Right atrium auricular region (tissue), 2 donors: ENCODE measurements at regions not wholly inside any gene's neighbourhood (a gene's known extent, or its start where the extent isn't known, plus 50 kb on each side); places are given as distances from the start of the nearest gene placed in this dataset.

Experiments
- DNase-seq: peaks from one replicate; pipeline ENCODE4 v3.0.0-alpha.2; 2019; ENCODE audit warnings: low spot score
- H3K27ac ChIP-seq, 2 donors: fragments of 200-600 bp; sonication (generic); 1 replicate in 1 of 2; 2 replicates in 1 of 2; pipeline ENCODE4 v1.5.1; 2016 to 2019
- H3K27me3 ChIP-seq, 2 donors: fragments of 200-600 bp; sonication (generic); one replicate each; pipeline versions ENCODE4 v1.5.1 to v1.6.0; 2017 to 2019
- H3K36me3 ChIP-seq: fragments of 200-600 bp; sonication (generic); one replicate; pipeline ENCODE4 v1.5.1; 2016
- H3K4me1 ChIP-seq, 2 donors: fragments of 200-600 bp; sonication (generic); one replicate each; pipeline versions ENCODE4 v1.5.1 to v1.6.0; 2017 to 2019
- H3K4me3 ChIP-seq, 2 donors: fragments of 200-600 bp; sonication (generic); 1 replicate in 1 of 2; 2 replicates in 1 of 2; pipeline ENCODE4 v1.5.1; 2017 to 2019; ENCODE audit warnings: mild to moderate bottlenecking in 1 of 2, moderate library complexity in 1 of 2
- H3K9me3 ChIP-seq, 2 donors: fragments of 200-600 bp; sonication (generic); one replicate each; pipeline ENCODE4 v1.5.1; 2019
- TF ChIP-seq, protein P1 (sequence below), 2 donors: fragments of 200-600 bp; sonication (generic); IDR thresholded peaks; one replicate each; pipeline ENCODE4 v1.5.1; 2019; ENCODE audit warnings: antibody characterized with exemption in 2 of 2

DNA sequence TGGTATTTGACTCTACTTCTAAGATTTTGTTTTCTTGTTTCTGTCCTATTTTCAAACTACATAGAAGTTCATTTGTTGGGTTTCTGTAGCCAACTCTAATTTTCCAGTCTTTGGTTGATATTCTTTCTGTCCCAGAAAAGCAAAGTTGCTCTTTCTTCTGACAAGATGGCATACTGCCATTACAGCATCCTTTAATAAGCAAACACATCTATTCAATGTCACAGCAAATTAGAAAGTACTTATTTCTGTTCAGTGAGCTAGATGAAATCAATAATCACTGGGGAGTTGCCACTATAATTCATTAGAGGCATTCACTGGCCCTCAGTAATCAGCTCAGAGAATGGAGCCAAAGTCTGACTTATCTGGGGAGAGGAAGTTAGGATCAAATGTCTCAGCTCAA, 1258.0 kb upstream of the IGFBP7 start:
- H3K27ac ChIP-seq, result no peak overlapping the region
- no peak for DNase-seq
- H3K4me3 ChIP-seq, result no peak overlapping the region
- no peaks in the 10 kb centered on the region for H3K36me3 ChIP-seq
- H3K4me1 ChIP-seq, result no peaks in the 10 kb centered on the region
- H3K9me3 ChIP-seq, result no peaks in the 10 kb centered on the region
- TF ChIP-seq, protein P1, sequence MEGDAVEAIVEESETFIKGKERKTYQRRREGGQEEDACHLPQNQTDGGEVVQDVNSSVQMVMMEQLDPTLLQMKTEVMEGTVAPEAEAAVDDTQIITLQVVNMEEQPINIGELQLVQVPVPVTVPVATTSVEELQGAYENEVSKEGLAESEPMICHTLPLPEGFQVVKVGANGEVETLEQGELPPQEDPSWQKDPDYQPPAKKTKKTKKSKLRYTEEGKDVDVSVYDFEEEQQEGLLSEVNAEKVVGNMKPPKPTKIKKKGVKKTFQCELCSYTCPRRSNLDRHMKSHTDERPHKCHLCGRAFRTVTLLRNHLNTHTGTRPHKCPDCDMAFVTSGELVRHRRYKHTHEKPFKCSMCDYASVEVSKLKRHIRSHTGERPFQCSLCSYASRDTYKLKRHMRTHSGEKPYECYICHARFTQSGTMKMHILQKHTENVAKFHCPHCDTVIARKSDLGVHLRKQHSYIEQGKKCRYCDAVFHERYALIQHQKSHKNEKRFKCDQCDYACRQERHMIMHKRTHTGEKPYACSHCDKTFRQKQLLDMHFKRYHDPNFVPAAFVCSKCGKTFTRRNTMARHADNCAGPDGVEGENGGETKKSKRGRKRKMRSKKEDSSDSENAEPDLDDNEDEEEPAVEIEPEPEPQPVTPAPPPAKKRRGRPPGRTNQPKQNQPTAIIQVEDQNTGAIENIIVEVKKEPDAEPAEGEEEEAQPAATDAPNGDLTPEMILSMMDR (IDR thresholded peaks at IDR 0.05), result no peak
- H3K27me3 ChIP-seq, result no peaks in the 10 kb centered on the region

DNA sequence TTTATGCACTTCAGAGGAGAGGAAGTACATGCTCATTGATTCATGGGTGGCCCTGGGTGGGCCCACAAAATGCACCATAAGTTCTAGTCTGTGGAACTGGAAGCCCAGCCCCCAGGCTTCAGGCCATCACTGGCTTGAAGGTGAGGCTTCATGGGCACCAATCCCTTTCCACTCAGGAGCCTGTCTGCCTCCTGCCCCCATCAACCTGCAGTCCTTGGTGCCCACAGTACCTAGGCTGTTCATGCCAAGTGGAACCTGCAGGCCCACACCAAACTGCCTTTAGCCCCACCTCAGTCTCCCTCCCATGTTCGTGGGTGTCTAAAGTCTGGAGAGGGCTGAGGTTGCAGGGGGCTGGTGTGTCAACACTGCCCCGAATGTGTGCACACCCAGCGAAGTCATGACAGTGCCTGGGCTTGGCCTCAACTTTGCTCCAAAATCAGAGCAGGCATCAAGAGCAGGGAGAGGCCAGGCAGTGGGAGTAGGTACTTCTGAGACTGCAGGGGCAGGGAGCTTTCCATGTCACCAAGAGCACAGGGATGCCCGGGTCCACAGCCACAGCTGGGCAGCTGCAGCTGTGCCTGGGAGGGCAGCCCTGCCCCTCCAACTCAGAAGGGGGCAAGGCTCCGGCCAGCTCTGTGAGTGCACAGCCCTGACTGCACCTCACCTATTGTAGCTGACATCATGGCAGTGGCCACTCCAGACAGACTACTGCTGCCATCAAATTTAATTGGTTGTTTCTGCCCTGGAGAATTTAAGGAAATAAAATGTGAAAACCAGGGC, 1250.4 kb upstream of the IGFBP7 start:
- Histone ChIP-seq H3K36me3 (no peaks in the 10 kb centered on the region), H3K27me3 (no peaks in the 10 kb centered on the region), H3K9me3 (no peaks in the 10 kb centered on the region), H3K27ac (no peak overlapping the region), H3K4me3 (no peak overlapping the region), H3K4me1 (no peaks in the 10 kb centered on the region)
- TF ChIP-seq, protein P1 (IDR thresholded peaks at IDR 0.05), result no peak
- DNase-seq, result no peak

DNA sequence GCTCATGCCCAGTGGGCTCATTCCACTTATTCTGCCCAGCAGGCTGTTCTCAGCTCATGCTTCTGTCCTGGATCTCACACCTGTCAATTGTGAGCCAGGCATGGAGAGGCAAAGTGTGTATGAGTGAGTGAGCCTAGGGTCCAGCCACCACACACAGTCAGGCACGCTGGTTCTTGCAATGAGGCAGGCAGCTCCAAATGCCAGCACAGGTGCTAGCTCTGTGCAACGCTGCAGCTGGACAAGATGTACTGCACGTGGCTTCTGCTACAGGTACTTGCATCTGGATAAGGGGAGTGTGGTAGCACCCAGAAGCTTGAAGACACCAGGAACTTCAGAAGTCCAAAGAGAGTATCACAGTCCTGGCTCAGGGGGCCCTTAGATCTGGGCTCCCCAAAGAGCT, 1249.4 kb upstream of the IGFBP7 start:
- no peaks in the 10 kb centered on the region for H3K4me1 ChIP-seq
- H3K27me3 ChIP-seq, result no peaks in the 10 kb centered on the region
- H3K9me3 ChIP-seq, result no peaks in the 10 kb centered on the region
- TF ChIP-seq, protein P1 (IDR thresholded peaks at IDR 0.05), result no peak
- no peak overlapping the region for H3K4me3 ChIP-seq
- H3K27ac ChIP-seq, result no peak overlapping the region
- H3K36me3 ChIP-seq, result no peaks in the 10 kb centered on the region
- no peak for DNase-seq

DNA sequence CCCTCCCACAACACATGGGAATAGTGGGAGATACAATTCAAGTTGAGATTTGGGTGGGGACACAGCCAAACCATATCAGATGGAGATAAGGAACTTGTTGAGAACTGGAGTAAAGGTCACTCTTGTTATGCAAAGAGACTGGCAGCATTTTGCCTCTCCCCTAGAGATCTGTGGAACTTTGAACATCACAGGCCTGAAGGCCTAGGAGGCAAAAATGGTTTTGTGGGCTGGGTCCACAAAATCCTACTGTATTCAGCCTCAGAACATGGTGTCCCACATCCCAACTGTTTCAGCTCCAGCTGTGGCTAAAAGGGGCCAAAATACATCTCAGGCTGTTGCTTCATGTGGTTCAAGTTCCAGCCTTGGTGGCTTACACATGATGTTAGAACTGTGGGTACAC, 1247.8 kb upstream of the IGFBP7 start:
- no peaks in the 10 kb centered on the region for H3K4me1 ChIP-seq
- TF ChIP-seq, protein P1 (IDR thresholded peaks at IDR 0.05), result no peak
- H3K4me3 ChIP-seq, result no peak overlapping the region
- no peaks in the 10 kb centered on the region for H3K36me3 ChIP-seq
- H3K9me3 ChIP-seq, result no peaks in the 10 kb centered on the region
- H3K27me3 ChIP-seq, result no peaks in the 10 kb centered on the region
- H3K27ac ChIP-seq, result no peak overlapping the region
- DNase-seq, result no peak

DNA sequence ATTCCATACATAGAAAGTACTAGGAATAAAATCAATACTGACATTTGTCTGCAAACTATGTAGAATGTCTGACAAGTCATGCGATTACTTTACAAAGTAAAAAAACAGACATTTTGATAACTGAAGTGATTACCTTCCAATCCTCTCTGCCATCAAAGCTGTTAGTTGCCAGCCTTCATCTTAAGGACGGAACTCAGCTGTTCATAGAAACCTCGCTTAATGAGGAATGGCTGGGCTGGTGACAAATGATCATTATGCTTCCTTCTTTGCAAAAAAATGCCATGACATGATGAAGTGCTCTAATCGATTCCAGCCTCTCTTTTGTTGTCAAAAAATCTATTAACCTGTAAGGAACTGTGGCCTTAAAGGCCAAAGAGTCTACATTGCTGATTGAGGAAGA, 1214.9 kb upstream of the IGFBP7 start:
- Histone ChIP-seq H3K36me3 (no peaks in the 10 kb centered on the region), H3K27me3 (no peaks in the 10 kb centered on the region), H3K4me1 (no peaks in the 10 kb centered on the region), H3K9me3 (no peaks in the 10 kb centered on the region), H3K4me3 (no peak overlapping the region), H3K27ac (no peak overlapping the region)
- no peak for DNase-seq
- TF ChIP-seq, protein P1 (IDR thresholded peaks at IDR 0.05), result no peak

DNA sequence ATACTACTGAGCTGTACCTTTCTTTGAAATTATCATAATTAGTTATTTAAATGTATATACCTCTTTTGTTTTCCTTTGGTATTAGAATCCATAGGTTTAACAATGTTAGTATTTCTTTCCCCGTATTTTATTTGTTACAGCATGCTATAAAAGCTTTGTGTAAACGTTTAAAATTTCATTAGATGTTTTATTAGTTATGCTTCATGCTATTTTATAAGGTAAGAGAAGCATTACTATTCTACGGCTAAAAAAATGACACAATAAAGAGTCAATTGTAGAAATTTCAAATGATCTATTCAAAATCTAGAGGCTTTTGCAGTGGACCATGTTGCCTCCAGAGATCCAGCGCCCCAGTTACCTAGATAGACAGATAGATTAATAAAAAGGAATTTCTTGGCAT, 1203.3 kb upstream of the IGFBP7 start:
- no peak overlapping the region for H3K27ac ChIP-seq
- no peak overlapping the region for H3K4me3 ChIP-seq
- no peaks in the 10 kb centered on the region for H3K36me3 ChIP-seq
- no peaks in the 10 kb centered on the region for H3K9me3 ChIP-seq
- H3K4me1 ChIP-seq, result no peaks in the 10 kb centered on the region
- H3K27me3 ChIP-seq, result no peaks in the 10 kb centered on the region
- no peak for DNase-seq
- TF ChIP-seq, protein P1 (IDR thresholded peaks at IDR 0.05), result no peak
